GM19468 (cell line): ENCODE measurements at regions not wholly inside any gene's neighbourhood (a gene's known extent, or its start where the extent isn't known, plus 50 kb on each side); places are given as distances from the start of the nearest gene placed in this dataset.

Experiments
- ATAC-seq: cut with Tn5 transposase; IDR thresholded peaks from one replicate; pipeline ENCODE4 v1.9.1; 2021; ENCODE audit warnings: mild to moderate bottlenecking, moderate library complexity, moderate number of reproducible peaks; ENCODE audit not compliant: unreplicated experiment; ENCODE audit errors: extremely low read depth

DNA sequence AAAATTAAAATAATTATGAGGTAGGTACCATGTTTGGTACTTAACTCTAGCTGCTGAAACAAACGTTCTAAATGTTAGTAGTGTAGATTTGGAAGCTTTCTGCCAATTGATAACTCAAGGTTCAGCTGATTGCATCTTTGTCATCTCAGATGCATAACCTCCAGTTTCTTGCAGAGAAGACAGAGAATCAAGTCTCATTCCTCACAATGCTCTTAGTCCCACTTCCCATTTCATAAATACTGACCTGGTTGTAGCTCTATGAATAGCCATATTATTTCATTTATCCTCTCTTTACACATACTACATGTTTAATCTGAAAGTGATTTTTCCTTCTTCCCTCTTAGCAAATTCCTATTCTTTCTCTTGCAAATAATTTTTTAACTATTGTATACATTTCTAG is 178.5 kb upstream of the SETBP1 start:
- ATAC-seq: no peak

DNA sequence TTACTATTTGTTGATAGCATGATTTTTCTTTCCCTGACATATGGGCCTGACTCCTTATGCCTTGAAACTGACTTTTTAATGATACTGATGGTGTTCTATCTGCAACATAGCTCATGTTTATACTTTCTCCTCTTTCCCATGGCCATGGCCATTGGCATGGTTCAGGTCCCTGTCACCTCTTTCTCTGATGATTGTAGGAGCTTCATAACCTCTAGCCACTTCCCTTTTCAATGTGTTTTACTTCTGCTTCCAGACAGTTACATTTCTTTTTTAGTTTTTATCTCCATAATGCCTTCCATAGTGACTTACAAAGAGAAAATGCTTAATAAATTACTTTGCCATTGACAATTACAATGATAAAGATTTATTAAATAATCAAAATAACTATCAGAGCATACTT is 177.9 kb upstream of the SETBP1 start:
- no peak for ATAC-seq

DNA sequence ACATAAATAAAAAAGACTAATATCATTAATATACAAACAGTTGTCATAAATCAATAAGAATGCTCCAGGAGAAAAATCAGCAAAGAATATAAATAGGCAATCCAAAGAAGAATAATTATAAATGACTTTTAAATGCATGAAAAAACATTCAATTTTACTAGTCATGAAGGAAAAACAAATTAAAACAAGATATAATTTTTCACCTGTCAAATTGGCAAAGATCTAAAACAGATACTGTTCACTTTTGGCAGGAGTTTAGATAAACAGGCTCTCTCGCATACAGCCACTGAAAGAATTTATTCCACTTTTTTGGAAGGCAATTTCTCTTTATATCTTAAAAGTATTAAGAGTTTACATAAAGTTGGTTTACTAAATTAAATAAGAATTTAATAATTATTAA is 176.8 kb upstream of the SETBP1 start:
- no peak for ATAC-seq

DNA sequence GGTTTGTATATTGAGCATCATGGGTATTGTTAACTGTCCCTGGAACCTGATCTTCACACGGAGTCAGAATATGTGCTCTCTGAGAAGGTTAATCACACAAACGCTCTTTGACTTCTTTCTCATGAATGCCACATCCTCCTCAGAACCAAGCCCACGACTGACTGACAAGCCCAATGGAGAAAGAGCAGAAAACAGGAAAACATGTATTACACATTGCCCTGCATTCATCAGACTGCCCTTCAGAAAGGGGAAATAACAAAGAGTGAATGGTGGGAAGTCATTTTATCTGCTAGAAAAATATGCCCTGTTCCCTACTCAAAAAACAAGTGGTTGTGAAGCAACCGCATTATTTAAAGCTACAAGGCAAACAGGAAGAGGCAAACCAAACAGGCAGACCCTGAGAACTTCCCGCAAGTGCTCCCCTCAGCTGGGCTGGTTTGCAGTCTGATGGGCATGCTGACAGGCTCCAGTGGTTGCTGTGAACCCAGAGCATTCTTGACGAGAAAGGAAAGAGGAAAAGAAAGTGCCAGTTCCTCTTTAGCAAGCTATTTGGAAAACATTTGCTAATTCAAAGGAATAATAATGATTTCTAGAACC is 172.9 kb upstream of the SETBP1 start:
- ATAC-seq: peak; percentile 33

DNA sequence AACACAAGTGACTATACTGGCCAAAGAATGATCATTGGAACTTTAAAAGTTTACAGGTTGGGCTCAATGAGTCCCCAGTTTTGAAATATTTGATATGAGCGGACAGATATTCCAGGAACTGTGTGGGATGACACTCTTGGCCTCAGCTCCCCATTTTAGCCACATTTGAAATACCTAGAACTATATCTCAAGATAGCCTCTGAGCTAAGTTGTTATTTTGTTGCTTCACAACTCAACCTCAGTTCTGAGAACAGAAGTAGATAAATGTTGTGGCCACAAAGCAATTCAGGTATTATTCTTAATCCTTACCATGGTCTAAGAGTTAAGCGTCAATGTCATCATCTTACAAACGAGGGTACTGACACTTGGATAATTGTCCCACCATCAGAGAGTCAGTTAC is 172.2 kb upstream of the SETBP1 start:
- no peak for ATAC-seq

DNA sequence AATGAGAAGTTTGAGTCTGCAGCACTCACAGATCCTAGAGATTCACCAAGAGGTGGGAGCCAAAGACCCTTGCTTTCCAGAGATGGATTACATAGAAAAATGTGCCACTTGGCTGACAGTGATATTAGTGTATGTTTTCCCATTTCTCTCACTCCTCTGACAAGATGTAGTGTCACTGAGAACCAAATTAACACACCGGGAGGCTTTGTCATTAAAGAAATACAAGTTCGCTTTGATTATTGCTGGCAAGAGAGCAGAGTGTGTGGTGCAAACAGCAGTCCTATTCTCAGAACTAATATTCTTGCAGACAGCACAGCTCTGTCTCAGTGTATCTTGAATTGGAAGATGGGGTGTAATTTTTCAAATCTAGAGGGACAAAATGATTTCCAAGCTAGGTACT is 171.6 kb upstream of the SETBP1 start:
- no peak for ATAC-seq

DNA sequence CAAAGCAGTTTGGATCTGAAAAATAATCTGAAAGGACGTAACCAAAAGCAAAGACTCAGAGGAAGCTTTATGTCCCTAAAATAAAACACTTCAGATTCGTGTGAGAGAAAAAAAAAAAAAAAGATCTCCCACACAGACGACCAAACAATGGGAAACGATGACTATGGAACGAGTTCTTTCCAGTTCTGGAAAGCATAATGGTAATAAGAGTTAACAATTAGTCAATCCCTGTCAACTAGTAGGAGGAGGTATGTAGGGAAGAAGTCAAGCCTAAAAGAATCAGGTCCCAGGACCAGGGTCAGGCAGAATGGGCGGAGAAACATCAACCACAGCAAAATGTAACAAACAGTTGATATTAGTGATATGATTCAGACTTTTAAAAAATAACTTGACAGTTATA is 170.3 kb upstream of the SETBP1 start:
- no peak for ATAC-seq

DNA sequence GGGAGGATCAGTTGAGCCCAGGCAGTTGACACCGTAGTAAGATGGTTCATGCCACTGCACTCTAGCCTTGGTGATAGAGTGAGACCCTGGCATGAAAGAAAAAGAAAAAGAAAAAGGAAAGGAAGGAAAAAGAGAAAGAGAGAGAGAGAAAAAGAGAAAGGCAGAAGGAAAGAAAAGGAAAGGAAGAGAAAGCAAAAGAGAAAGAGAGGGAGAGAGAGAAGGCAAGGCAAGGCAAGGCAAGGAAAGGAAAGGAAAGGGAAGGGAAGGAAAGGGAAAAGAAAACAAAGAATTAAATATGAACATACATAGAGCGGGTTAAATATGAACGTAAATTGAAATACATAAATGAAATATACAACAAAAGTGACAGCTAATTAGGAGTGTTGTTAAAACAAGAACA is 167.5 kb upstream of the SETBP1 start:
- ATAC-seq: no peak

DNA sequence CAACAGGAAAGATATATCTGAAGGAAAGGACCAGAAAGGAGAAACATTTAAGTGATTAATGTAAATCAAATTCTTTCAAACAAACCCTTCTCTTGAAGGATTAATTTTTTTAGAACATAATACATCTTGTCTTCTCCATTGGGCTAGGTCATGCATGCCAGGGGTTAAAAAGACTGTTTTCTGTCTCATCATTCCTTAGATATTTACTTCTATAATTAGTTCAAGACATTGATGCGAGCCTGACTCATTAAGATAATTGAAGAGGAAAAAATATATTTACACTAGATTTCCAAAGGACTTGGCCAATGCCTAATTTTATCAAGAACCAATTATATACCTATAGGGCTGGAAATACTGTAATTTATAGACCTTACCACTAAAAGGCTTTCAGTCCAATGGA is 166.6 kb upstream of the SETBP1 start:
- ATAC-seq: no peak

DNA sequence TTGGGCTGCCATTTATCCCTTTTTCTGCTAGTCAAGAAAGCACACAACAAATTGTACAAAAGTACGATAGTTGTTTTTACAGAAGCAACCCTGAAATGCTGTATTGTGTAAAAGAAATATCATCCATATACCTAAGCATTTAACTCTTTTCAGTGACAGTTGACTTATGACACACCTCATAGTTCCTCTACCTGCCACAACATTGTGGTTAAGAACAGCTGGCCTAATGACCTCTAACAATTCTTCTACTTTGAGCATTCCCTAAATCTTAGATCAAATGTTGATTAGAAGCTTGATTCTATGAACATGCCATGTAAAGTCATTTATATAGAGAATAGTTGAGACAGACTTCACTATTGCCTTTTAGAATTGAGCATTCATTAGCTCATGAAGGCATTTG is 165.9 kb upstream of the SETBP1 start:
- ATAC-seq: no peak

DNA sequence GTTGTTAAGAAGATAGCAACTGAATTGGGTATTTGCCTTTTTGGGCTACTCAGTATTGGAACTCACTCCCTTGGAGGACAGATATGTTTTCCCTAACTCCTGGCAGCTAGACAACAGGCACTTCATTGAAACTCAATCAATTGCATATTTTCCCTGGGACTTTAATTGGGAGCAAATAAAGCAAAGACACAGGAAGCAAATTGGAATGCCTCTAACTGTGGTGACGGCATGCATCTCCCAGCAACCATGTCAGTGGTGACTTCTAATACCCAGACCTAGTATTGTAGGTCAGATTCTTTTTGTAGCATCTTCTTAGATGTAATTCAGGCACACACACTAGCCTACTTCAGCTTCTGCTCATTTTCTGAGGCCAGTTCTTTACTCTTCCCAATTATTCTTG is 164.2 kb upstream of the SETBP1 start:
- ATAC-seq: no peak

DNA sequence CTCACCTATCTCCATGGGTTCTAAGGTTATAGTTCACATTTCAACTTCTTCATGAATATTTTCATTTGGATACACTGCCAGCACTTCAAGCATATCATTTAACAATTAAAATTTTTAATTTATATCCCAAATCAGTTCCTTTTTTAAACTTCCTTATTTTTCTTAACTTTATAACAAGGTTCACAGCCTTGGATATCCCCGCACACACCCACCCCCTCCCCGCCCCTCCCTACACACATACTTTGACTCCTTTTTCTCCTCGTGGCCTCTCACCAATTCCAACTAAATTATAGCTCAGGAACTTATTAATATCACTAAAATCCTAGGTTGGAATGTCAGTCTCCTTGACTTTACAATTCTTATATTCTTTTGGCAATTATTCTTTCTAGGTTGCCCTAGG is 163.6 kb upstream of the SETBP1 start:
- no peak for ATAC-seq

DNA sequence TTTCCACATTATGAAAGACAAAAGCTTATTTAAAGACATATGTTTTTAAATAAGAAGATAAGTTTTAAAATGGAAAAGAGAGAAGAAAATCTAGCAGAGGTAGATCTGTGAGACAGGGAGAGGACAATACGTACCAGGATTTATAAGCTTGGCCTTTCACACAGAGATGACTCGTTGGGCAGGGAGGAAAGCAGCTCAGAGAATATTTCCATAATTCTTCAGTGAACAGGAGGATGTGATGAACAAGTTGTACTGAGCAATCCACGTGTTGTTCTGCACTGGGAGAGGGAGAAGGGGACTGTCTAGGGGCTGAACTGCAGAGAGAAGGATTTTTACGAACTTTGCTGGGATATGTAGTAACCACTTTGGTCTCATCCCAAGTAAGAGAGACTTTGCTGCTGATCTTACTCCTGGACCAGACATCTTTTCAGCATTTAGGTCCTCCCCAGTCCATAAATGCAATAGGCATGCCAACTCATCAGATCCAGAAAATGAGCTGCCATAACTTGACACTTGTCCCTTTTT is 162.5 kb upstream of the SETBP1 start:
- ATAC-seq: no peak

DNA sequence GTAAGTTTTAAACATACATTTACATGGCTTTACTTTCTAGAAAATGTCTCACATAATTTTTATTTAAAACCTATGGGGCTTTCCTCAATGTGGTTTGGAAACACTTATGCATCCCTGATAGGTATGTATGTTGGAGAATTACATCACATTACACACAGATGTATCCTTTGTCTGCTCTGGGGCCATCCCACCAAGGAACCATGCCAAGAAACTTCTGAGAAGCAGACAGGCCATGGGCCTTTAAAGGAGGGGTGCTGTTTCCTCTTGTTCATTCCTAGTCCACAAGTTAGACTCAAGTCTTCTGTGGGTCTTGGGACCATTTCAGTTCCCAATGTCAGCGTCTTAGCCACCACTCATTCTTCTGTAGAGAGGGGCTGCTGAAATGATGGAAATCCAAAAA is 162.0 kb upstream of the SETBP1 start:
- no peak for ATAC-seq

DNA sequence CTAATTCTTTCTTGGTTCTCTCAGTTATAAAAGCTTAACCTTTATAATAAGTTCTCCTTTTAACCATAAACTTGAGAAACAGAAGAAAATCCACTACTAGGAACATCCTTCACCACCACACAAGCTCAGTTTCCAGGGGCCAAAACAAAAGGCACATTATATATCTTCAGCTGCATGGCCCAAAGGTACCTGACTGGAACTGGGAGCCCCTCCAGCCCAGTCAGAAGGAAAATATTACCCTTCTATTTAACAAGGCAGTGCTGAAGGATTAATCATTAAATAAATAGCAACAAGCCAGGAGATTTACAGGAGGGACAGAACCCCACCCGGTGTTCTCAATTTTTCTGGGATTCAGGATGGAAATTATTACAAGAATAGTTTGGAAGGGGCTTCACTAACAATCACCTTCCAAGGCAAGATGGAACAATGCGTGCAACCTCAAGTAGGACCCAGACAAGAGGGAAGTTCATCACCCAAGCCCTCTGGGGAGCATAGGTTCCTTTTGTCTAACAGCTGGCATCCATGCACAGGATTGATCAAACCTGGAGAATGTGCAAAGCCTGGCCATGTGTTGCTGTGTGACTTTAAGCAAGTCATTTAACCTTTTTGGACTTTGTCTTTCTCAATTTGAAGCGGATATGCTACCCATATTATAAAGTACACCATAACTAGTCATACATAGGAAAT is 159.6 kb upstream of the SETBP1 start:
- no peak for ATAC-seq

DNA sequence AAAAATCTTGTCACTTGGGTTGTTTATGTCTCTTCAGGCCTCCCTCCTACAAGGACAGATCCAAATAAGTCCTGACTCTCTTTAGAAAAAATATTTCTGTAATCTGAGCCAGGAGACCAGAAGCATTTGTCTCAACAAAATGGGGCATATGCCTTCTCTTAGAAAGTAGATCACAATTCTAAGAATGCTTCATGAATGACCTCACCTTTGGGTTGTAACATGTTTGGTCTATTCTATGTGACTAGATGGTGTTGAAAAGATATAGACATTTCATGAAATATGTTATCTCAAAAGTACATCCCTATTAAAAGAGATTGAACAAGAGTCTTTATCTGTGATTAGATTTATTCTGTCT is 159.0 kb upstream of the SETBP1 start:
- no peak for ATAC-seq

DNA sequence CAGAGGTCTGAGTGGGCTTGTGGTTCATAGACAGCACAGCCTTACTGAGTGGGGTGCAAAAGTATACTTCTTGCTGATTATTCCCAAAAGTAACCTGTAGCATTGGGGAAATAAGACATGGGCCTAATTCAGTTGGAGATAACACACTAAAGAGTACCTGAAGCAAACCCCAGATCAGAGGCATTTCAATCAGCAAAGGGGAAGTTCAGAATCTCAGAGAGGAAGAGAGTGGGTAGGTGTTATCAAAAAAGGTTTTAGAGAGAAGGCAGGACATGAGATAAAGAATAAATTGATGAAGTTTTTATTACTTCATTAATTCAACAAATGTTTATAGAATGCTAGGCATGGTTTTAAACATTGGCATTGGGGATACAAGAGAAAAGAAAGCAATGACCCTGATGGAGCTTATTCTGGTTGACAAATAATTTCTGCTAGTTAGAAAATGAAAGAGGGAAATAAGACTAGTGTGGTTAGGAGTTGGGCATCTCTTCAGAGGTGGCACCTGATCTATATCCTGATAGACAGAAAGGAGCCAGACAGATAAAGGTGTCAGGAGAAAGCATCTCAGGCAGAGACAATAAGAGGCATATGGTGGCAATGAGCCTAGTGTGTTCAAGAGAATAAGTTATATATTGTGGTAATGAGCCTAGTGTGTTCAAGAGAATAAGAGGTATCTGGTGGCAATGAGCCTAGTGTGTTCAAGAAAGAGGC is 153.8 kb upstream of the SETBP1 start:
- no peak for ATAC-seq

DNA sequence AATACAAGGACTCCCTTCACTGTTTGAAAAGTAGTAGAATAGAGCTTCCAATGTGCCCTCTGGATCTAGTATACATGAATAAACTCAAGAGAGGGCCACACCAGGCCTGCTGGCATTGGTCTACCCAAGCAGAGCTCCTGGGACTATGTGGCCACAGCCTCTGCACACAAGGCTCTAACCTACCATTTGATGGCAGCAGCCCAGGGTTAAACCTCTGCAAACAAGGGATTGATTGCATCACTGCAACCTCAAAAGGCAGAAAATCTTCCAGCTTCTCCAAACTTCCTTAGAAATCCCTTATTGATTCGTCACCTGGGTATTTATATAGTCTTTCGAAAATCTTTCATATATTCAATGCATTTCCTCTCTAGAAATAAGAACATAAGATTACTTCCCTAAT is 147.6 kb upstream of the SETBP1 start:
- ATAC-seq: no peak

DNA sequence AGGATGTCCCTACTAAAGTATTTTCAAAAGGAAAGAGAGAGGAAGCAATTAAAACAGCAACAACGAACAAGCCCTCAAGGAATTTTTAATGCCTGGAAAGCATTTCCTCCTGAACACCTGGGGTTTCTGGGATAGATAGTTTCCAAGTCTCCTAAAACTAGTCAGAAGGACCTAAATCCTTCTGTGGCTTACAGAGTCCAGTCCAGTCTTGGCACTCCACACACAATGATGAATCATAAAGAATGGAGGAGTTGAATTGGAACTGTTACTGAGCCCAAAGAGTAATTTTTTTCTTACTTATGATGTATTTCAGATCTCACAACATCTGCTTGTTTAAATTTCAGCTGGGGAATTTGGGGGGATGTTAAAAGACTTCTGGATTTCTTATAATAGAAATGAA is 144.6 kb upstream of the SETBP1 start:
- no peak for ATAC-seq

DNA sequence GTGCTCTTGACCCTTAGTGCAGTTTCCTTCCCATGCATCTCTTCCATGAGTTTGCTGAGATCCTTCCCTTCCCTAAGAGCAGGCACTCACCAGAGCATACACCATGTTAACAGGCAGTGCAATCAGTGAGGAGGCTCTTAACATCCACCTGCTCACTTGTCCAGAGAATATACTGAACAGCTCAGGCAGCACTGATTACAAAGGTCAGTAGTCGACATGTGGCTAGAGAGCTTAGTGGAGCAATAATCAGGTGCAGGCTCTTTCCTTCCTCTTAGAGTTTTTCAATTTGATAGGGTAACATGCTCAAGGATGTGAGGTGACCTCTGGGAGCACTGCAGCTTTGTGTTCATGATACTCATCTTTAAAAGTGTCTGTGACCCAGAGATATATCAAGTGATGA is 144.1 kb upstream of the SETBP1 start:
- ATAC-seq: no peak

DNA sequence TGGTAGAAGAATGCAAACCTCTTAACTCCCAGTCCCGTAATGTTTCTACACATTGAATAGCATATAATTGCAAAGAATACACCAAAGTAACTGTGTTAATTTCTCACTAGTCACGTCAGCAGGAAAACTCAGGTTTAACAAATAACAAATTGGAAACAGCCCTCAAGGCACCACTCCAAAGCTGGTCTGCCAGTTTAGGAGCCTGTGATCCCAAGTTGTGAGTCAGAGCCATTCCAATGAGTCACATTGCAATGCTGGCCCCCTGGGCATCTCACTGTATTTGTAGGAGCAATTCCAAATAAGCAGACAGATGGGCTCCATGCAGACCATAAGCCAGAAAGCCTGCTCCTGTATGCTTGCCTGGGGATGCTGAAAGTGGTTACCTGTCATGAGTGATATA is 143.2 kb upstream of the SETBP1 start:
- ATAC-seq: no peak

DNA sequence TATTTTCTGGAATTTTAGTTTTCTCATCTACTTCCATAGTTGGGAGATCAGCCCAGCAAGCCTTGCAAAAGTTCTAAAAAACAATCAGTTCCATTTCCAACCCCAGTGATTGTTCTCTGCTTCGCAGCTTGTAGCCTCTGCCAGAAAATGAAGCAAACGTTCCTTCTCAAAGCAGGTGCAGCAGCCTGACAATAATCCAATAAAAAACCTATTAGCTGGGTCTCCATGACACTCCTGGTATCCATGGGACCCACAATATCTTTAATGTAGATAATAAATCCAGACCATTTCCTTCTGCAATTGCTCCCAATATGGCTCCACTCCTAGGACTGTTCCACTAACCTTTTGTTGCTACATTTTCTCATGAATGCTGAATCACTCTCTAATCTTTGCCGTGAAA is 140.8 kb upstream of the SETBP1 start:
- no peak for ATAC-seq
